ENCODE measurements at regions not wholly inside any gene's neighbourhood (a gene's known extent, or its start where the extent isn't known, plus 50 kb on each side); places are given as distances from the start of the nearest gene placed in this dataset.

DNA sequence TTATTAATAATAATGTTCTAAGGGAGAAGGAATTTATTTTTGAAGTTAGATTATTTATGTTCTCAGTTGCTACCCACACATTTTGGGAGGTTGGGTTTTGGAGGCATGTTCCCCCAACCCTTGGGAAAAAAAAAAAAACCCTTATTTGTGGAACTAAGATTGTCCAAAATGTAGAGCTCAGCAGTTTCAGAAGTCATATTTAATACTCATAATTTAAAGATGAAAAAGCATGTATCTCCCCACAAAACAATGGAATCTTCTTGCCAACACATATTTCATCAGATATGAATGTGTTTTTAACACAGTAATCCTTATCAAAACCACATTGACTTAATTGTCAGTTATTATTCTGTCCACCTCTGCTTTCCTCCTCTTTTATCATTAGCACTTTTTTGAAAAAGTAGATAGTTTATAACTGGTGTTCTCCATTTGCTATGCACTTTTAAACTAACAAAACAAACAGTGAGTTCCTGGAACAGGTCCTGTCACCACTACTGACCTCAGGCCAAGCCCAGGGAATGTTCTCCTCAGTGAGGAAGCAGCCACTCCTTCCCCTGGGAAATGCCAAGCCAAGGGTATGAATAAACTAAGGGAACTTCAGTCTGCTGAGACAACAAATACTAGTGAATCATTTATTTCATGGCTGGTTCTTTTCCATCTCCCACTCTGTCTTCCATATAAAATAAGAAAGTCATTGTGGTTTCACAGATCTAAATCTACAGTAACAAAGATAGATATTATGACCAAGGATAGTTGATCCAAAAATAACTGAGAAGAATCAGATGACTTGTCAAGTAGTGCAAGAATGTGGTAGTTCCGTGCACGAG lies 414.4 kb upstream of the ALCAM start:
- TF ChIP-seq CTCF (conservative IDR thresholded peaks at IDR 0.05; ENCODE audit: low read depth, low read length), result no peak
- H3K4me3 ChIP-seq (ENCODE audit: low read depth, low read length), result no peak overlapping the region
- DNase-seq (ENCODE audit: low read depth), result peak; percentile 76

GRCh38 chr3:104956620-104957345 lies 409.9 kb upstream of the ALCAM start:
- no peak overlapping the region for H3K4me3 ChIP-seq (ENCODE audit: low read depth, low read length)
- no peak for TF ChIP-seq CTCF (conservative IDR thresholded peaks at IDR 0.05; ENCODE audit: low read depth, low read length)
- DNase-seq (ENCODE audit: low read depth), result no peak

DNA sequence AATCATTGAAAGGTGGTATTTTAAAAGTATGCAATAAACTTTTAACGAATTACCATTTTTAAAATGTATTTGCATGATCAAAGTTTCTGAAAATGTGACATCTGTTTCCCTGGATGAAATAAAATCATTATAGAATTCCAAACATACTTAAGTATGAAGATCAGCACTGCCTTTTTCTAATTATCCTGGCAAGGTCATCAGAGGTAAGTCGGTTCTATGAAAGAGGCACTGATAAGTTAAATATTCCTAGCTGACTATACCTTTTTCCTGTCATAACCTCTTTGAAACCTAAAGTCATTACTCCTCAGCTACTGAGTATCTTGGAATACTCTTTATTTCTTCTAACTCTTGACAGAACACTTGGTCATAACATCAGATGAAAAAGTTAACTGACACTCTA lies 406.1 kb upstream of the ALCAM start:
- DNase-seq (ENCODE audit: low read depth), result no peak

DNA sequence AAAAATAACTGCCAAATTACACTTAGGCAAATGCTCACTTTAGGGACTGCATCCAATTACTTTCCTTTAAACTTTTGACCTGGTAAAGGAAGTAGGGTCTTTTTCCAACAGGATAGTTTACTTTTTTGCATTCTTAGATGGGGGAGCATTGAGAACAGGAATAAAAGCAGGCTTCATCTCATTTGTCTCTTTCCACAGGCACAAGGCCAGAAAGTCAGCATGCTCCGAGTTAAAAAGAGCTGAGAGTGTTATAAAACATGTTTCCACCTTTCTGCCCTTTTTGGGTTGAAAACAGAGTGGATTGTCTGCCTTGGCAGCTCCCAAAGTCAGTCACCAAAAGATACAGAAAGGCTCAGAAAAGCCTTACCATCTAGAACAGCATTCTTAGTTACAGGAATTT lies 404.9 kb upstream of the ALCAM start:
- no peak for DNase-seq (ENCODE audit: low read depth)
- no peak overlapping the region for H3K4me3 ChIP-seq (ENCODE audit: low read depth, low read length)
- TF ChIP-seq CTCF (conservative IDR thresholded peaks at IDR 0.05; ENCODE audit: low read depth, low read length), result no peak

More for the DNA sequence above, 406.1 kb upstream of the ALCAM start:
- H3K4me3 ChIP-seq (ENCODE audit: low read depth, low read length), result no peak overlapping the region
- TF ChIP-seq CTCF (conservative IDR thresholded peaks at IDR 0.05; ENCODE audit: low read depth, low read length), result no peak

- no peak for TF ChIP-seq CTCF (conservative IDR thresholded peaks at IDR 0.05; ENCODE audit: low read depth, low read length)
These were observed 392.4 kb upstream of the ALCAM start for GRCh38 chr3:104974316-104974715.

DNA sequence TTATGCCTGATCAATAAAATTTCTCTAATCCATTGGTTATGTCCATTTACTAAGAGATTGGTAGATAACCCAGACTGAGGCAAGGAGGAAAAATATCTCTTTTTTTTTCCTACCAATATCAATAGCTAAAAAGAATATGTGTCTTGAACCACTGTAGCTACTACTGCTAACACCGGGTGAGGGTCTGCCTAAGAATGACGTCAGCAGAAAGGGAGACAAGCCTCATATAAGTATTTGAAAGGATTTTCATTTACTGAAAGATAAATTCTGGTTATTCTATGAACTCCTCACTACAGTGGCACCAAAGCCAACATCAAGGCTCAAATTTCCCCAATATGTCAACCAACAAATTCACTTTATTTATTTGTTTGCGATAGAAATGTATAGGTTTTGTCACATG lies 389.0 kb upstream of the ALCAM start:
- no peak overlapping the region for H3K4me3 ChIP-seq (ENCODE audit: low read depth, low read length)
- no peak for DNase-seq (ENCODE audit: low read depth)
- TF ChIP-seq CTCF (conservative IDR thresholded peaks at IDR 0.05; ENCODE audit: low read depth, low read length), result no peak

More at GRCh38 chr3:104974316-104974715, 392.4 kb upstream of the ALCAM start:
- H3K4me3 ChIP-seq (ENCODE audit: low read depth, low read length), result no peak overlapping the region
- DNase-seq (ENCODE audit: low read depth), result no peak
